ENCODE measurements at regions not wholly inside any gene's neighbourhood (a gene's known extent, or its start where the extent isn't known, plus 50 kb on each side); places are given as distances from the start of the nearest gene placed in this dataset.

- TF ChIP-seq CTCF (IDR thresholded peaks at IDR 0.05 in 2 of 3, conservative IDR thresholded peaks at IDR 0.05 in 1 of 3; ENCODE audit: borderline replicate concordance in 1 of 3, insufficient read depth in 1 of 3, low read depth in 2 of 3, low read length in 2 of 3) (no peak), EZH2 (IDR thresholded peaks at IDR 0.05) (no peak), SRF (IDR thresholded peaks at IDR 0.05; ENCODE audit: low read depth) (no peak), ZNF274 (IDR thresholded peaks at IDR 0.05; ENCODE audit: low read depth, low read length) (no peak), RAD21 (IDR thresholded peaks at IDR 0.05; ENCODE audit: low read depth) (no peak), CEBPB (IDR thresholded peaks at IDR 0.05; ENCODE audit: low read depth) (no peak), YY1 (IDR thresholded peaks at IDR 0.05; ENCODE audit: extremely low read depth, insufficient replicate concordance, low read depth, low read length) (no peak)
Observed at GRCh38 chr7:138325434-138325833, 134.6 kb upstream of the TRIM24 start.

All from HCT116 (cell line).